ENCODE measurements at regions not wholly inside any gene's neighbourhood (a gene's known extent, or its start where the extent isn't known, plus 50 kb on each side); places are given as distances from the start of the nearest gene placed in this dataset.

- Histone ChIP-seq H3K79me2 (ENCODE audit: control insufficient read depth, insufficient read depth, low read length) (no peaks in the 10 kb centered on the region), H3K27me3 (ENCODE audit: control insufficient read depth, extremely low read depth, insufficient read depth, low read length) (no peaks in the 10 kb centered on the region), H2AFZ (ENCODE audit: control insufficient read depth, low read length) (no peak overlapping the region), H3K9me3 (ENCODE audit: control insufficient read depth, low read depth, low read length) (peaks cover 10% of the 10 kb centered on the region), H3K4me2 (ENCODE audit: control insufficient read depth, extremely low read depth, insufficient read depth, low read depth, low read length) (no peak overlapping the region), H3K36me3 (ENCODE audit: control insufficient read depth in 2 of 2, extremely low read depth in 1 of 2, insufficient read depth in 2 of 2, low read length in 2 of 2) (no peaks in the 10 kb centered on the region), H3K27ac (ENCODE audit: control insufficient read depth, insufficient read depth, low read length) (no peak overlapping the region), H3K4me3 (ENCODE audit: control insufficient read depth in 2 of 3, extremely low read depth in 1 of 3, insufficient read depth in 2 of 3, low read depth in 1 of 3, low read length in 3 of 3) (no peak overlapping the region), H4K20me1 (ENCODE audit: control insufficient read depth, extremely low read depth, insufficient read depth, low read length) (no peaks in the 10 kb centered on the region), H3K9ac (ENCODE audit: control insufficient read depth, extremely low read depth, insufficient read depth, low read length) (no peak overlapping the region), H3K4me1 (ENCODE audit: control insufficient read depth, extremely low read depth, insufficient read depth, low read length) (no peaks in the 10 kb centered on the region), H3K9me1 (ENCODE audit: control insufficient read depth, extremely low read depth, insufficient read depth, low read length) (no peaks in the 10 kb centered on the region)
- FAIRE-seq (no peak), DNase-seq (ENCODE audit: low read depth, low spot score) (no peak)
- dilution Hi-C loops (cut with MboI; ENCODE audit: extremely low pct_ligation_motif_present, low sequenced_read_pairs): no loop called here
- TF ChIP-seq CTCF (optimal IDR thresholded peaks at IDR 0.05 in 1 of 3, IDR thresholded peaks at IDR 0.05 in 1 of 3, conservative IDR thresholded peaks at IDR 0.05 in 1 of 3; ENCODE audit: extremely low read depth in 1 of 3, insufficient read depth in 2 of 3, low read length in 3 of 3) (no peak), EZH2 (IDR thresholded peaks at IDR 0.05; ENCODE audit: low read length) (no peak)
Observed at GRCh38 chr19:29422047-29422446, 103.7 kb upstream of the VSTM2B start.

- no peak overlapping the region for H2AFZ ChIP-seq (ENCODE audit: control insufficient read depth, low read length)
- no peaks in the 10 kb centered on the region for H4K20me1 ChIP-seq (ENCODE audit: control insufficient read depth, extremely low read depth, insufficient read depth, low read length)
- H3K27me3 ChIP-seq (ENCODE audit: control insufficient read depth, extremely low read depth, insufficient read depth, low read length): no peaks in the 10 kb centered on the region
- no peak overlapping the region for H3K27ac ChIP-seq (ENCODE audit: control insufficient read depth, insufficient read depth, low read length)
- no peaks in the 10 kb centered on the region for H3K36me3 ChIP-seq (ENCODE audit: control insufficient read depth in 2 of 2, extremely low read depth in 1 of 2, insufficient read depth in 2 of 2, low read length in 2 of 2)
- FAIRE-seq: no peak
- H3K4me3 ChIP-seq (ENCODE audit: control insufficient read depth in 2 of 3, extremely low read depth in 1 of 3, insufficient read depth in 2 of 3, low read depth in 1 of 3, low read length in 3 of 3): no peak overlapping the region
- no peak overlapping the region for H3K4me2 ChIP-seq (ENCODE audit: control insufficient read depth, extremely low read depth, insufficient read depth, low read depth, low read length)
- H3K9ac ChIP-seq (ENCODE audit: control insufficient read depth, extremely low read depth, insufficient read depth, low read length): no peak overlapping the region
- no peaks in the 10 kb centered on the region for H3K9me1 ChIP-seq (ENCODE audit: control insufficient read depth, extremely low read depth, insufficient read depth, low read length)
- dilution Hi-C loops (cut with MboI; ENCODE audit: extremely low pct_ligation_motif_present, low sequenced_read_pairs): no loop called here
- H3K79me2 ChIP-seq (ENCODE audit: control insufficient read depth, insufficient read depth, low read length): no peaks in the 10 kb centered on the region
- H3K4me1 ChIP-seq (ENCODE audit: control insufficient read depth, extremely low read depth, insufficient read depth, low read length): no peaks in the 10 kb centered on the region
- TF ChIP-seq CTCF (optimal IDR thresholded peaks at IDR 0.05 in 1 of 3, IDR thresholded peaks at IDR 0.05 in 1 of 3, conservative IDR thresholded peaks at IDR 0.05 in 1 of 3; ENCODE audit: extremely low read depth in 1 of 3, insufficient read depth in 2 of 3, low read length in 3 of 3) (no peak), EZH2 (IDR thresholded peaks at IDR 0.05; ENCODE audit: low read length) (no peak)
- H3K9me3 ChIP-seq (ENCODE audit: control insufficient read depth, low read depth, low read length): peaks cover 10% of the 10 kb centered on the region
- DNase-seq (ENCODE audit: low read depth, low spot score): no peak
Observed at GRCh38 chr19:29422486-29423085, 103.2 kb upstream of the VSTM2B start.

Data from keratinocyte (primary cell).